SKM-1 treated with dmso at 0.1 percent for 144 hours (cell line): ENCODE measurements at regions not wholly inside any gene's neighbourhood (a gene's known extent, or its start where the extent isn't known, plus 50 kb on each side); places are given as distances from the start of the nearest gene placed in this dataset.
A peak's percentile ranks its signal among the peaks of the same experiment; 100 is the strongest.

Source experiments
- DNase-seq: peaks from one replicate; lab custom pipeline; 2025; ENCODE audit not compliant: unreplicated experiment; lab: John Stamatoyannopoulos, UW

DNA sequence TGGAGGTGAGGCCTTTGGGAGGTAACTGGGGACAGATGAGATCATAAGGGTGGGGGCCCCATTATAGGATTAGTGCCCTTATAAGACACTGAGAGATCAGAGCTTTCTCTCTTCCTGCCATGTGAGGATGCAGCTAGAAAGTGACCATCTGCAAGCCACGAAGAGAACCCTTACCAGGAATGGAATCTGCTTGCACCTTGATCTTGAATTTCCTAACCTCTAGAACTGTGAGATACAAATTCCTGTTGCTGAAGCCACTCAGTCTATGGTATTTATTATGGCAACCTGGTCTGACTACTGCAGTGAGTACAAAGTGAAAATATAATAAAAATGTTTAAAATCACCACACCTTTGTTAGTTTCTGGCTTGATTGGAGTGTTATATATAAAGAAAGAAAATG is 388.0 kb downstream of the LMO7 start:
- DNase-seq, result no peak

DNA sequence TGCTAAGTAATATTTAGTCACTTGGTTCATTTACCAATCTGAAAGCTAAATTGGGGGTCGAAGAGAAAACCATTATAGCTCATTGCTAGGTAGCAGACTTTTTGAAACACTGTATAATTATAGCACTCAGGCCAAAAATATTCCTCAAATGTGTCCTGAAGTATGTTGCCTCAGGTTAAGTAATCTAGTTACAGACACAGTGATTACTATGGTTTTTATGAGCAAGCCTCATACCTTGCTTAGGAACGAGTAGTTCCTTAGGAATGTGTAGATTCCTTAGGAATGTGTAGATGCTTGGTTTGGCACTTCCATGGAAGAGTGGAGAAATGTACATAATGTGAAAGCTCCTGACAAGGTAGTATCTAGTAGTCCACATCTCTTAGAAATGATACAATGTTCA is 387.5 kb downstream of the LMO7 start:
- DNase-seq, result no peak

DNA sequence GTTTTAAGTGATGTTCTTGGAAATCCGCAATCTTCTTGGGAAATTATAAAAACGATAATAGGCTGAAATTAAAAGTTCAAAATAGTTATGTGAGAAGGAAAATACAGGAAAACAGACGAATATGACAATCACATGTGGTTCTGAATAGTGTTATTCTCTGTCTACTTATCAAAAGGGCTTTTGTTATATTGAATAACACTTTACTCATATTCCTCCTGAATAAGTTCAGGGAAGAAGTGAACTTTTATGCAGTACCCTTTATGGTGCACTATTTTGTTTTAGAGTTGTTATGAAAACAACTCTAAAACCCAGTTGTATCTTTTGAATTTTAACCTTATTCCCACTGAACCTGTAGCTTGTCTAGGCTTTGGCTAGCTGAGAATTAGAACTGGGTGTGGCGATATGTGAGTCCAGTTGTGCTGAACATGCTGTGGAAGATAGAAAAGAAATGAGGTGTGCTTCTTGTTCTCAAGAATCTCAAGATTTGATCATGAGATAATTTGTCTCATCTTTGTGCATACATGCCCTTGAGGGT is 384.4 kb downstream of the LMO7 start:
- no peak for DNase-seq

DNA sequence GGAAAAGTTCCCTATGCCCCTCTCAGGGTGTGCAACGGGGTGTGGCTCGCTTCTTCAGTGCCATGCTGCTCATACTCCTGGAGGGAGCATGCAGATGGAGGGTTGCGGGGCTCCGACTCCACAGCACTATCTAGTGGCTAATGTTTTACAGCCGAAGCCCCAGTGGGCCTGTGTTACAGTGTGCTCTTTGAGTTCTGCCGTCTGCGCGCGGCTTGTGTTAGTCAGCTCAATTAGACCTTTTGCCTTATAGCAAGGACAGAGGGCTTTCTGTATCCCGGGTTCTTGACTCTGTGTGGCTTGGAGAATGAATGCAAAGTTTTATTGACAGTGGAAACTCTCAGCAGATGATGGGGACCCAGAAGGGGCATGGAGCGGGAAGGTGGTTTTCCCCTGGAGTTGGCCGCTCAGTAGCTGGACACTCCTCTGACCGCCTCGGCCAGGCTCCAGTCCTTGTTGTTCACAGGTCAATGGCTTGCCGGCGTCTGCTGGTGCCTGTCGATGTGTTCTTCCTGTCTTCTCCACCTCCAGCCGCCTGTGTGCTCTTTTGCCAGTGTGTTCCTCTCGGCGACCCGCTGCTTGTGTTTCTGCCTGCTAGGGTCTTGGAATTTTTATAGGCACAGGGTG is 383.4 kb downstream of the LMO7 start:
- DNase-seq, result no peak

DNA sequence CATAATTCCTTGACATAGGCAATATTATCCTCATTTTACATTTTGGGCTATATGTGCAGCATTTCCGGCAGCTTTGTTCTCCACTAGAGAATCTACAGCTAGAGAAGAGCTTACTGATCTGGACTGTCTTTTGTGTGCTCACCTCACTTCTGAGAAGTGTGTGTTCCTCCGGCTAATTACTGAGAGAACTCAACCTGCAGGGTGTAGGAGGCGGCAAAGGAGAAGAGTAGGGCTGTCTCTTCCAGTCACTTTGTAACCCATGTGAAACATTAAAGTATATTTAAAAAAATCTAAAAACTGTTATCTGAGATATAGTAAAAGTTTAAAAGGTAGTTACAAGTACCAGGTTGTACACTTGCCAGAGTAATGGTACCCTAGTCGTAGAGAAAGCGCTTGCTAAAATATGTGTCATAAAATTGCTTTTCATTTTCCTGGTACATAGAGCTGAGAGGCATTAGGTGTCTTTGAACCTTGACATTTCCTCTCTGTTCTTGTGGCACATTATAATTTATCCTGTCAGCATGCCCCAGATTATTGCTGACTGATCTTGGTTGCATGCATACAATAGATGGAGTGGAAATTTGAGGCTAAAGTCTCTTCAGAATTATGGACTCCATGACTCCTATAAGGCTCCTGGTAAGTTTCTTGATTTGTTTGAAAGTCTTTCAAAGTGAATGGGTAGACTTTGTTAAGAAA is 381.9 kb downstream of the LMO7 start:
- no peak for DNase-seq

DNA sequence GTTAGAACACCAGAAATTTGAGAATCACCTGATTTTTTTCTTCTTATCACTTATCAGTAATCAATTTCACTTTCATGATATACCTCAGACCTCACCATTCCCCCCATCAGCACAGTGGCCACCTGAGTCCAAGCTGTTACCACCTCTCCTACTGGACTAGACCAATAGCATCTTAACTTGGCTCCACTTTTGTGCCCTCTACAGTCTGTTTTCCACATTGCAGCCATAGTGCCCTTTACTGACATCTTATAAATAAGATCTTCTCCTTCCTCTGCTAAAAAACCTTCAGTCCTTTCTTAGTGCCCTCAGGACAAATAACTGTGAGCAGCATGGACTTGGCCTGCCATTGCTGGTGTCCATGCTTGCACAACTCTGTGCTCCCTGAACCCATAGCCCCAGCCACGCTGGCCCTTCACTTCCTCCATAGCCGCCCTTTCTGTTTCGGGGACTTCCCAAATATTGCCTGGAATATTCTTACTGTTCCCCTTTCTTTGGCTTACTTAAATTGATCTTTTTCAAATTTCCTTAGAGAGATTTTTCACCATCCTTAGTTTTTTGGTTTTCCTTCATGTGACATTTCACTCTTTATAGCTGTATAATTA is 380.8 kb downstream of the LMO7 start:
- no peak for DNase-seq

DNA sequence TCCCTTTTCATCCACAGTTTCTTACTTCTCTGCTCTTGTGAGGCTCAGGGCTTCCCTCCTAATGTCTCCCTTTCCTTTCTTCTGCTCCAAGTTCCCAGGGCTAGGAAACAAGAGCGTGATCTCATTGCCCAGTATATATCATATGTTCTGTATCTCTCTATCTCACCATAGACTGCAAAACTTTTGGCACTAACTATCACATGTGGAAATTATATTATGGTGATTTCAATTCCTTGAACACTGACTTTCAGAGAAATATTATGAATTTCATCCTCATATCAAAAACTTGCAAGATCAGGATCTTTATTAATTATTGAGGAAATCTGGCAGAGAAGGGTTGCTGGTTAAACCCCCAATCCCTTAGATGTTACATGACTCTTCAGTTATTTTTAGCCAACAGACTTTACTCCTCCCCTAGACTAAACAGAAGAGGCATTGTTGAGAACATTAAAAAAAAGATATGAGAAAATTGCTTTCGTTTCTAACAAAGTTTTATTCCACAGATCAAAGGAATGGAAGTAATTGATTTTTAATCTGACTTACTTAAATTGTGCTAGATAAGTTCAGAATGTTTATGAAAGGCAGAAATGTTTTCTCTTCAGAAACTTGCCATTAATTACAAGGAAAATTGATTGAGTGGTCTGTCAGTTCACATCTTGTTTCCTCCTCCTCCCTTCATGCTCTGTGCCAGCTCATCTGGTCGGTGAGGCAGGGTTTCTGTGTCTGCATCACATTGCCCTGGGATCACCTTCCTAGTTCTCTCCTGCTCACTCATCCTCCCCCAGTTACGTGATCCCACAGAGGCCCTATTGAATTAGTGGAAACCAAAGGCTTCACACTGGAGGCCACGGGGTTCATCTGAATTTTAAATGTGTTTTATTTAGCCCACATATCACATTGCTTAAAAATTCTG is 378.5 kb downstream of the LMO7 start:
- DNase-seq, result no peak

DNA sequence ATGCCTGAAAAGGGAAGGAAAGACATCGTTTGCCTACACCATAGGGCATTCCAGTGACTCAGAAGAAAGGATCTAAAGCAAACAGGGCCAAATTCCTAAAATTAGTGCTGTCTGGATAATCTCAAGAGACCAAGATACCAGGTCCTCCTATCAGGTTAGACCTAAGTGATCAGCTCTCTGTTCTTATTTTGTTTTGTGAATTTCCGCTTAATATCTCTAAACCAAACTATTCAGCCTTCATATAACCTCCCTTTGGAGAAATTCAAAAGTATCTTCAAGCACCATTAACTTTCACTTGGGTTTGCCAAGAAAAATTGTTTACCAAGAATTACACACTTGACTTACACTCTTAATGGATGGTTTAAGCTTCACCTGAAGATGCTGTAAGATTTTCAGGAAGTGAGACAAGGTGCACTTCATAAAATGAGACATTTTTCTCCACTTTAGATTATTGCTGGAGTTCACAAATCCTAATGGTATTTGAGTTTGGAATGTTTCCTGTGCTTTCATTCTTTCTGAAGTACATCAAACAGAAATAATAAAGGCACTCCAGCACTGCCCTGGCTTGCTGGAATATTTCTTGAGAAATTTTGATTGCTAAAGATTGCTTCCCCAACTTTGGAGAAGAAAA is 376.1 kb downstream of the LMO7 start:
- no peak for DNase-seq

DNA sequence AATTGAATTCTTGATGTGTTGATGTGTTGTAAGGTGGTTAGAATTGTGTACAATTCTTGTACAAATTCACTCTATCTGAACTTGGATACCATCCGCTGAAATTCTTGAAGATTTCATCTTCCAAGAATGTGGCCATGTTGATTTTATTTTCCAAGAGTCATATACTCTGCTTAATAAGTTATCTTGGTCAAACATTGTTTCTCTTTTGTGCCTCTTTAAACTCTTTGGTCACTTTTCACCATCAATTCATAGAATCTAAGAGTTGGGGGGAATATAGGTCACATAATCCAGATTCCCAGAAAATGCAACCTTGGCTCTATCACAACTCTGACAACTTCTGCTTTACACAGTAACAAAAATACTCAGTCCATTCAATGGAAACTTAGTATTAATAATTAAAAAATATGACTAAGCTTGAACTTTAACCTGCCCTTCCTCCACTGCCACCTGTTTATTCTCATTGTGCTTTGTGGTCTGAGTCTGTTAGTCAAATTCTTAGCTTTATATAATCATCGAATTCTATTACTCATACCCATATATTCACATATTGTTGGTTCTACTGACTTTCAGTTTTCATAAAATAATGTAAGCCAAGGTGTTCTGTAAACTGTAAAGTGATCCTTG is 373.2 kb downstream of the LMO7 start:
- no peak for DNase-seq

DNA sequence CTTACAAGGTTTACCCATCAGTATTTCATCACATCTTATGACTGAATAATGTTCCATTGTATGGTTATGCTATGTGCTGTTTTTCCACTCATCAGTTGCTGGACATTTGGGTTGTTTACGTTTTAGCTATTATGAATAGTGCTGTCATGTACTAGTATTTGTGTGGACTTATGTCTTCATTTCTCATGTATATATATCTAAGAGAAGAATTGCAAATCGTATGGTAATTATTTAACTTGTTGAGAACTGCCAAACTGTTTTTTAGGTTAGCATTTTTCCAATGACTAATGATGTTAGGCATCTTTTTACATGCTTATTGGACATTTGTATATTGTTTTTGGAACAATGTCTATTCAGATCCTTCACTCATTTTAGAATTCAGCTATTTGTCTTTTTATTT is 368.3 kb downstream of the LMO7 start:
- no peak for DNase-seq

DNA sequence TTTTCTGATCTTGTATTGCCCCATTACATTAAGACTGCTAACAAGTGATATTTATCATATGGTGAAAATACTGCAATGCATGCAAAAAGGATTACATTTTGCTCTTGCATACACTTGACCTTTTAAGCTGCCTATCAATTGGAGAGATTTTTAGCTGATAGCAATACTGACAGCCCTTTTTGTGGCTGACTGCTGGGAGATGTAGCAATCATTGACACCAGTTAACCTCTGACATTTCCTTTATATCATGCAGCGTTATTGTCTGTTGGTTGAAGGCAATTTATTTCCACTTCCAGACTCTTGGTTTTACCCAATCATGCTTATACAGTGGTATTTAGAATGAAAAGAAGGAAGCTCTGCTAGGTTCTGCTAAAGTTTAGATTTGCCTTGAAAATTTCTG is 364.0 kb downstream of the LMO7 start:
- peak; percentile 6 for DNase-seq

DNA sequence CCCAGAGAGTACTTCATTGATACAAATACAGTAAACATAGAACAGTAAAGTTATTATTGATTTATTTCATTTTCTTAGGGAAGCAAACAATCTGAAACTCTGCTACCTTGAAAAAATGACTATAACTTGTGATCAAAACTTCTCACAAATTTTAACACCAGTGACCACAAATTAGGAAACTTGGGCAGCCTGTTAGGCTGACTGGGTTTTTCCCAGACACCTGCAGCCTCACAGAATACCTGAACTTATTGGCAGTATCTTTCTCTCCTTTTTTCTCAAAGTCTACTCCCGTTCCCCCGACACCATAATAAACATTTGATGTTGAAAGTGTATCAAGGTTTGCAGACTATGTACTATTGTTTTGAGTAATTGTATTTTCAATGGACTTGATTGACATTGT is 360.5 kb downstream of the LMO7 start:
- DNase-seq, result no peak

DNA sequence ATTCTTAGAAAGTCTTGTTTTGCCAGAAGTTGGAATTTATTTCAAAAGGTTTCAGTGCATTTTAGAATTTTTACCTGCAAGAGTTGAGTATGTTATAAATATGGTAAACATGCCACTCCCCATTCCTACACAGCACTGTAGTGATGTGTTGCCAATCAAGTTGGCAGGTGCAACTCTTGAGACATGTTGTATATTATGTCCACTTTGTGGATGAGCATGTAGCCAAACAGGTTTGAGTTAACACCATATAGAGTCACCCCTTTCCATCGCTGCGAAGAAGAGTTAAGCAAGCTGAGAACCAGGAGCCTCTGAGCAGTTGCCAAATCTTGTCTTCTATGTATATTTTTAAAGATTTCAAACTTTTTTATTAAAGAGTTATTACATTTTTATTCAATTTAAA is 359.8 kb downstream of the LMO7 start:
- no peak for DNase-seq

DNA sequence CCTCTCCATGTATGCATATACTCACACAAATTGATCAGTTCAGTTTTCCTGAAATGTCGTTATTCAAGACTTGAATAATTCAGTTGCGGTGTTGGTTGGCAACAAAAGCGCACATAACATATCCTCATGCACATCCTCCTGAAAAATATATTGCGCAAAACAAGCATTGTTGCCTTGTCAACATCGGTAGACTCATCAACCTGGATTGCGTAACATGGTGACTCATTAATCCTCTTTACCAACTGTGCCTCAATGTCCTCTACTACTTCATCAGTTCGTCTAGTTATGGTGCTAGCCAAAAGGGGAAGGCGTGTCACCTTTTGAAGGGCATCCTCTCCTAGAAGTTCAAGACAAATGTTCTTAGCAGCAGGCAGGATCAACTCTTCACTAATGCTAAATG is 357.7 kb downstream of the LMO7 start:
- DNase-seq, result no peak

DNA sequence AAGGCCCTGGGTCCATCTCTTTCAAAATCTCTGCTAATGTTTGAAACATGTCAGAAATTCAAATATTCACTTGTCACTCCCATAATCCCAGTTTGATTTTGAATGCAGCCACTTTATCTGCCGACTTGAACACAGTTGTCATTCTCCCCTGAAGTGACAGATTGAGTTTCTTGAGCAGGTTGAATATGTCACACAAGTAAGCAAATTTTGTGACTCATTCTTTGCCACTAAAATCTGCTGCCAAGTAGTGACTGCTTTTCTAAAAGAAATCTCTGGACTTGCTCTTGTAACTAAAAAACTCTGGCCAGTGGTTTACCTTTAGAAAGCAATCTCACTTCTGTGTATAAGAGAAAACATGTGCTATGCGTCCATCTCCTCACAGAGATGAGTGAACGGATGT is 357.1 kb downstream of the LMO7 start:
- no peak for DNase-seq

DNA sequence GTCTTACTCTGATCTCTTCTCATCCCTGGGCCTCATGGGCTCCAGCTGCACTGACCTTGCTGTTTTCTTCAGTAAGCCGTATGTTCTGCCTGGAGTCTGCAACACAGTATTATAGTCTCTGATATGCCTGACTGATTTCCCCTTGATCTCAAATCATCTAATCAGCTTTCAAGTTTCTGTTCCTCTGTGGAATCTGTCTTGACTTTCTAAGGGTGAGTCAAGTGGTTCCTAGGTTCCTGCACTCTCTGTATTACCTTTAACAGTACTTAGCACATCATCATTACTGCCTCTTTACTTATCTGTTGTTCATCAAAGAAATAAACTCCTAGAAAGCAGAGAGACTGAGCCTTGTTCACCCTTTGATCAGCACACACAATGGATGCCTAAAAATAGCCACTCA is 350.7 kb downstream of the LMO7 start:
- DNase-seq, result no peak

DNA sequence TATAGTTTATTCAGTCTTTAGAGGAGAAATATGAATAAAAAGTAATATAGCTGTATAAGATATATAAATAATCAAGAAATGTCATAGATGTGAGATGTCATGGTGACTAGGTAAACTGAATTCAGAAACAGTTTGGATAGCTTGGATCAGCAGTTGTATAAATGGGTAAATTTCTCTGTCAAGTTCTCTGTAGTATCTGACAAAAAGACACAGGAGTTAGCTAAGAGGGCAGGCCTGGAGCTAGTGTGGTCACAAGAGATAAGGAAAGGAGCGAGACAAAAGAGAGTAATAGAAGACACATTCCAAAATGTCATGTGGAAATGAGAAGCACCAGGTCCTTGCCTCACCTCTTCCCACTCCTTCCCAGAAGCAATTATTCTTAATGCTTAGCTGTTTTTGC is 349.0 kb downstream of the LMO7 start:
- no peak for DNase-seq

DNA sequence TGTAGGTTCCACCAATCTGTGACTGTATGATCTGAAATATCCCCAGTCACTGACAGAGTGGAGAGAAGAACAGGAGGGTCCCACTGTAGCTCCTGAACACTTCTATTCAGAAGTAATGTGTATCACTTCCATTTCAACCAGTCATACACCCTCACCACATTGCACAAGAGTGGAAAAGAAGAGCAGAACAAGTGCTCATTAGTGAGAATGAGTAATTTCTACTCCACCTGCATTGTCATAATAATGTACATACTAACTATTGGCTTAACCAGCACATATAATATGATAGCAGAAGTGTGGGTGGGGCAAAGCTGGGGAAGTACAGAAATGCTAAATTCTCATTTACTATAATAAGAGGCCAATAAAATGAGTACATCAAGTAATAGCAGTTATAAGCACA is 342.7 kb downstream of the LMO7 start:
- no peak for DNase-seq

DNA sequence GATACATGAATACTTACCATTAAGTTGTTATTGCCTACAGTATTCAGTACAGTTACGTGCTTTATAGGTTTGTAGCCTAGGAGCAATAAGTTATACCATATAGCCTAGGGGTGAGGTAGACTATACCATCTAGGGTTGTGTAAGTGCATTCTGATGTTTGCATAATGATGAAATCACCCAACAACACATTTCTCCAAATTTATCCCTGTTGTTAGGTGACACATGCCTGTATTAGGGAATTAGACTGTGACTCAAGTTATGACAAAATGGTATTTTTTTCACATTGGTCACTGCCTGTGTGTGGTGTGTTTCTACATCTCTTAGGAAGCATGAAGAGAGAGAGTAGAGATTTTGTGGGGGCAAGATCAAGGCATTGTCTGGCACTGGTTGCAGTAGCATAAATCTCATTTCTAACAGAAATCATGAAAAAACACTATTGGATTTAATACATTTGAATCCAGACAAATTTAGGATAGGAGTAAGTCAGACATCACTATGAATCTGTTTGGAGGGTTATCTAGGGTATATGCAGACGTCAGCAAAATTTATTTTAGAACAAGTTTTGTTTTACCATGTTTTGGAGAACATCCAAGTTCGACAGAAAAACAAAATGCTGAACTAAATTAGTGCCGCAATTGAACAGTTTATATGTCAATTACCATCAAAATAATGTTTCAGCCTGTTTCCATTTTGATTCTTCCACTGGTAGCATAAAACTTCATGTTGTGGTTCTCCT is 332.1 kb downstream of the LMO7 start:
- DNase-seq, result no peak

DNA sequence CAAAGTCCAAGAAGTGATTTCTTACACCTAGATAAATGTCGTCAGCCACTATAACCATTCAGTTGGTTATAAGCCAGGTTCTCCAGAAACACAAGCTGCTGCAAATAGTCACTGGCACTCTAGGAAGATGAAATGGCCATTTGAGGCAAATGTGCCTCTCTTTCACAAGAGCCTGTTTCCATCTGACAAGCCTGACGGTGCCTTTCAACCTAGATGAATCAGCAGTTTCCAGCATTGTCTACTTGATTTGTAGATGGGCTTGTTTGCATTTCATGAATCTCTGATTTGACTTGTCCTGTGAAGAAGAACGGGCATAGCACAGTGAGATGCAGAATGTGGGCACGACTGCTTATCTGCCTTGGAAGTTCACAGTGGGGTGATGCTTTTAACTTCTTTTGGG is 327.2 kb downstream of the LMO7 start:
- no peak for DNase-seq
